ENCODE measurements at regions not wholly inside any gene's neighbourhood (a gene's known extent, or its start where the extent isn't known, plus 50 kb on each side); places are given as distances from the start of the nearest gene placed in this dataset.

- TF ChIP-seq FOS (IDR thresholded peaks at IDR 0.05; ENCODE audit: borderline replicate concordance, extremely low read depth, insufficient read length) (no peak), RAD21 (IDR thresholded peaks at IDR 0.05; ENCODE audit: insufficient read depth, low read depth, low read length) (peak; percentile 60), SMAD1 (IDR thresholded peaks at IDR 0.05; ENCODE audit: low read depth, partially characterized antibody) (no peak), CEBPZ (IDR thresholded peaks at IDR 0.05; ENCODE audit: low read depth, low read length) (no peak), SMC3 (IDR thresholded peaks at IDR 0.05; ENCODE audit: borderline replicate concordance, low read length) (peak; percentile 47; the same call in 1 of the 2 replicates), CTCF (IDR thresholded peaks at IDR 0.05 in 2 of 3, conservative IDR thresholded peaks at IDR 0.05 in 1 of 3; ENCODE audit: control insufficient read depth in 2 of 3, extremely low read depth in 1 of 3, insufficient read depth in 1 of 3, low read depth in 3 of 3, low read length in 3 of 3) (peak; percentile 28 to 64 (median 53); a peak in 5 of 6 replicates)
- ChIA-PET POLR2A (no interaction called here), RAD21 (ENCODE audit: unreplicated experiment) (no interaction called here), CTCF (interaction anchor here (0.6 to 2.8 kb wide), 7 partner anchors 10 to 1110 kb away, joined by 3 to 10 read pairs (median 4); no protein-coding TSS in a partner anchor), SMC1A (ENCODE audit: uncharacterized antibody, unreplicated experiment) (interaction anchor here (1.0 kb wide), 1 partner anchor 18 kb away, joined by 3 read pairs; no protein-coding TSS in a partner anchor)
- Histone ChIP-seq H3K79me2 (ENCODE audit: control insufficient read depth, insufficient read depth, low read length) (no peaks in the 10 kb centered on the region), H3K9ac (ENCODE audit: control insufficient read depth, insufficient read depth, low read length) (no peak overlapping the region), H3K4me1 (ENCODE audit: control insufficient read depth, insufficient read depth, low read length) (no peaks in the 10 kb centered on the region), H3K27me3 (replicated peaks in 1 of 2; ENCODE audit: control insufficient read depth in 2 of 2, insufficient read depth in 2 of 2, low read length in 1 of 2) (no peaks in the 10 kb centered on the region; a peak in 1 of 4 replicates), H3K4me2 (ENCODE audit: control insufficient read depth, insufficient read depth) (no peak overlapping the region), H3K27ac (ENCODE audit: control insufficient read depth, insufficient read depth) (no peak overlapping the region), H3K4me3 (no peak overlapping the region), H2AFZ (ENCODE audit: control insufficient read depth, low read depth, low read length) (no peak overlapping the region), H4K20me1 (ENCODE audit: control insufficient read depth, insufficient read depth) (no peaks in the 10 kb centered on the region), H3K9me3 (replicated peaks; ENCODE audit: control insufficient read depth, insufficient read depth, low read length) (no peaks in the 10 kb centered on the region), H3K36me3 (ENCODE audit: control insufficient read depth in 2 of 2, insufficient read depth in 2 of 2, low read length in 1 of 2) (no peaks in the 10 kb centered on the region)
- intact Hi-C loops (cut with micrococcal nuclease; ENCODE audit: unreplicated experiment), result loop anchor here (1.0 to 5.0 kb wide), 5 partner anchors 338 to 1178 kb away; no protein-coding TSS in a partner anchor
- WGBS (ENCODE audit: insufficient coverage, insufficient replicate concordance, low lambda C conversion rate, missing lambda C conversion rate), result 12% methylated on average over 4 of the region's 4 CpGs
- in situ Hi-C loops (cut with MboI), result loop anchor here (10.0 to 25.0 kb wide), 2 partner anchors 428 to 455 kb away; partner anchors contain the start of gene KCNN2
- ATAC-seq (peak; percentile 83), FAIRE-seq (peak; percentile 13), DNase-seq (ENCODE audit: low read depth, low spot score) (no peak)
- BruUV-seq (replicated peaks), result no TSS peak
These were observed 379.8 kb downstream of the TRIM36 start for GRCh38 chr5:114789773-114790402.
